Fibroblast of lung (primary cell): ENCODE measurements at regions not wholly inside any gene's neighbourhood (a gene's known extent, or its start where the extent isn't known, plus 50 kb on each side); places are given as distances from the start of the nearest gene placed in this dataset.

Experiments
- DNase-seq, 2 donors: peaks; one replicate each; pipeline versions ENCODE4 v3.0.0 to v3.0.0-alpha.2; 2010; ENCODE audit warnings: low read depth in 2 of 2
- H2AFZ ChIP-seq: 2 replicates; pipeline ENCODE4 v1.5.1; 2012; ENCODE audit warnings: low read length, control low read depth, inconsistent platforms
- H3K27ac ChIP-seq: 2 replicates; pipeline ENCODE4 v1.5.1; 2011; ENCODE audit warnings: low read length, control low read depth; ENCODE audit not compliant: insufficient read depth
- H3K27me3 ChIP-seq: 2 replicates; pipeline ENCODE4 v1.5.1; 2011; ENCODE audit warnings: mild to moderate bottlenecking, low read length; ENCODE audit not compliant: control insufficient read depth, insufficient read depth
- H3K36me3 ChIP-seq: 2 replicates; pipeline ENCODE4 v1.5.1; 2011; ENCODE audit warnings: low read length; ENCODE audit not compliant: control insufficient read depth, insufficient read depth
- H3K4me1 ChIP-seq: 2 replicates; pipeline ENCODE4 v1.5.1; 2011; ENCODE audit warnings: low read length; ENCODE audit not compliant: control insufficient read depth, insufficient read depth; ENCODE audit errors: extremely low read depth
- H3K4me2 ChIP-seq: 2 replicates; pipeline ENCODE4 v1.5.1; 2011; ENCODE audit warnings: low read length, control low read depth; ENCODE audit not compliant: insufficient read depth; ENCODE audit errors: extremely low read depth
- H3K4me3 ChIP-seq, 4 experiments: fragments of 200-600 bp in 1 of 4; sonication (generic) in 1 of 4; replicated peaks in 1 of 4; 2 replicates each; pipeline ENCODE4 v1.5.1; 2011 to 2016; ENCODE audit warnings: low read length in 4 of 4, low read depth in 3 of 4, mild to moderate bottlenecking in 3 of 4, control low read depth in 2 of 4, inconsistent platforms in 1 of 4, mixed read lengths in 1 of 4; ENCODE audit not compliant: insufficient read depth in 1 of 4; ENCODE audit errors: control extremely low read depth in 1 of 4
- H3K79me2 ChIP-seq: 2 replicates; pipeline ENCODE4 v1.5.1; 2012; ENCODE audit warnings: mild to moderate bottlenecking, low read length, inconsistent platforms; ENCODE audit not compliant: control insufficient read depth, insufficient read depth
- H3K9ac ChIP-seq: 2 replicates; pipeline ENCODE4 v1.5.1; 2011; ENCODE audit warnings: mild to moderate bottlenecking, low read length, control low read depth; ENCODE audit not compliant: insufficient read depth
- H3K9me3 ChIP-seq: 2 replicates; pipeline ENCODE4 v1.5.1; 2012; ENCODE audit warnings: low read depth, low read length; ENCODE audit not compliant: control insufficient read depth, insufficient read depth
- H4K20me1 ChIP-seq: 2 replicates; pipeline ENCODE4 v1.5.1; 2011; ENCODE audit warnings: low read length; ENCODE audit not compliant: control insufficient read depth, insufficient read depth; ENCODE audit errors: extremely low read depth
- CTCF ChIP-seq, 2 donors: IDR thresholded peaks in 1 of 2; conservative IDR thresholded peaks in 1 of 2; 1 replicate in 1 of 2; 2 replicates in 1 of 2; pipeline ENCODE4 v1.5.1; 2011 to 2012; ENCODE audit warnings: low read length in 2 of 2, control low read depth in 1 of 2, inconsistent platforms in 1 of 2, low read depth in 1 of 2, mild to moderate bottlenecking in 1 of 2
- EZH2 ChIP-seq: IDR thresholded peaks from 2 replicates; pipeline ENCODE4 v1.5.1; 2012; ENCODE audit warnings: low read length, control low read depth, mild to moderate bottlenecking; ENCODE audit errors: missing control alignments

GRCh38 chr4:36677112-36677511, 395.7 kb downstream of the DTHD1 start:
- no peak overlapping the region for H3K4me3 ChIP-seq
- H4K20me1 ChIP-seq = no peaks in the 10 kb centered on the region
- H3K9ac ChIP-seq = no peak overlapping the region
- DNase-seq = peak; percentile 1 to 19
- TF ChIP-seq EZH2 (no peak), CTCF (conservative IDR thresholded peaks at IDR 0.05 in 1 of 2, IDR thresholded peaks at IDR 0.05 in 1 of 2; ENCODE audit: low read depth in 1 of 2, low read length in 2 of 2) (no peak)
- H3K27me3 ChIP-seq = no peaks in the 10 kb centered on the region
- no peak overlapping the region for H2AFZ ChIP-seq
- H3K9me3 ChIP-seq = no peaks in the 10 kb centered on the region
- H3K4me1 ChIP-seq = no peaks in the 10 kb centered on the region
- H3K79me2 ChIP-seq = no peaks in the 10 kb centered on the region
- no peak overlapping the region for H3K4me2 ChIP-seq
- H3K27ac ChIP-seq = no peak overlapping the region
- no peaks in the 10 kb centered on the region for H3K36me3 ChIP-seq

- TF ChIP-seq CTCF (conservative IDR thresholded peaks at IDR 0.05 in 1 of 2, IDR thresholded peaks at IDR 0.05 in 1 of 2; ENCODE audit: low read depth in 1 of 2, low read length in 2 of 2) = no peak
- no peak for TF ChIP-seq EZH2
Measured at GRCh38 chr4:36677874-36678273, 396.5 kb downstream of the DTHD1 start.

GRCh38 chr4:36687681-36688080, 406.3 kb downstream of the DTHD1 start:
- H3K36me3 ChIP-seq = no peaks in the 10 kb centered on the region
- H3K27me3 ChIP-seq = no peaks in the 10 kb centered on the region
- no peak for DNase-seq
- no peaks in the 10 kb centered on the region for H3K79me2 ChIP-seq
- TF ChIP-seq EZH2 (no peak), CTCF (conservative IDR thresholded peaks at IDR 0.05 in 1 of 2, IDR thresholded peaks at IDR 0.05 in 1 of 2; ENCODE audit: low read depth in 1 of 2, low read length in 2 of 2) (no peak)
- H3K27ac ChIP-seq = no peak overlapping the region
- H3K9ac ChIP-seq = no peak overlapping the region
- H3K4me3 ChIP-seq = no peak overlapping the region
- no peaks in the 10 kb centered on the region for H3K9me3 ChIP-seq
- no peaks in the 10 kb centered on the region for H4K20me1 ChIP-seq
- no peak overlapping the region for H2AFZ ChIP-seq
- no peak overlapping the region for H3K4me2 ChIP-seq
- H3K4me1 ChIP-seq = no peaks in the 10 kb centered on the region

More at GRCh38 chr4:36677874-36678273, 396.5 kb downstream of the DTHD1 start:
- Histone ChIP-seq H3K27me3 (no peaks in the 10 kb centered on the region), H3K79me2 (no peaks in the 10 kb centered on the region), H3K4me1 (no peaks in the 10 kb centered on the region), H3K9me3 (no peaks in the 10 kb centered on the region), H3K9ac (no peak overlapping the region), H3K4me3 (no peak overlapping the region), H2AFZ (no peak overlapping the region), H3K36me3 (no peaks in the 10 kb centered on the region), H3K27ac (no peak overlapping the region), H4K20me1 (no peaks in the 10 kb centered on the region), H3K4me2 (no peak overlapping the region)
- DNase-seq = no peak
